GM19452 (cell line): ENCODE measurements at regions not wholly inside any gene's neighbourhood (a gene's known extent, or its start where the extent isn't known, plus 50 kb on each side); places are given as distances from the start of the nearest gene placed in this dataset.
"Not testable (repeated sequence)": the region's sequence is repeated elsewhere in the genome, so short reads cannot be mapped to it uniquely, and the experiment has no call there.

Experiments used
- ATAC-seq: cut with Tn5 transposase; IDR thresholded peaks from one replicate; pipeline ENCODE4 v1.9.1; 2021; ENCODE audit not compliant: unreplicated experiment

GRCh38 chr9:61817127-61817705 is 627.4 kb downstream of the SPATA31A7 start:
- ATAC-seq: not testable (repeated sequence)

GRCh38 chr9:61853624-61854259 is 663.9 kb downstream of the SPATA31A7 start:
- ATAC-seq: peak; percentile 73

- ATAC-seq: not testable (repeated sequence)
Measured at GRCh38 chr9:61854260-61854640, 664.4 kb downstream of the SPATA31A7 start.

GRCh38 chr9:61856283-61856682 is 666.4 kb downstream of the SPATA31A7 start:
- ATAC-seq: peak; percentile 74

GRCh38 chr9:61856858-61857453 is 667.1 kb downstream of the SPATA31A7 start:
- ATAC-seq: not testable (repeated sequence)

- peak; percentile 79 for ATAC-seq
Measured at GRCh38 chr9:61857709-61858351, 668.0 kb downstream of the SPATA31A7 start.

GRCh38 chr9:61862431-61862971 is 672.7 kb downstream of the SPATA31A7 start:
- not testable (repeated sequence) for ATAC-seq

GRCh38 chr9:61864463-61864862 is 674.6 kb downstream of the SPATA31A7 start:
- not testable (repeated sequence) for ATAC-seq

- ATAC-seq: not testable (repeated sequence)
Measured at GRCh38 chr9:61868965-61869364, 679.1 kb downstream of the SPATA31A7 start.

GRCh38 chr9:61872329-61872728 is 682.5 kb downstream of the SPATA31A7 start:
- not testable (repeated sequence) for ATAC-seq
